ENCODE measurements at regions not wholly inside any gene's neighbourhood (a gene's known extent, or its start where the extent isn't known, plus 50 kb on each side); places are given as distances from the start of the nearest gene placed in this dataset.

GRCh38 chr13:62706048-62706447 lies 1290.4 kb upstream of the PCDH20 start:
- TF ChIP-seq RAD21 (IDR thresholded peaks at IDR 0.05; ENCODE audit: low read depth) (no peak), YY1 (IDR thresholded peaks at IDR 0.05; ENCODE audit: low read depth) (no peak), EP300 (IDR thresholded peaks at IDR 0.05; ENCODE audit: borderline replicate concordance) (no peak), TAF1 (IDR thresholded peaks at IDR 0.05; ENCODE audit: low read depth) (no peak), NFIC (IDR thresholded peaks at IDR 0.05) (no peak), TCF12 (IDR thresholded peaks at IDR 0.05; ENCODE audit: low read depth) (no peak), EGR1 (IDR thresholded peaks at IDR 0.05) (no peak), FOXM1 (IDR thresholded peaks at IDR 0.05; ENCODE audit: borderline replicate concordance, low read depth) (no peak), TEAD4 (IDR thresholded peaks at IDR 0.05) (no peak), USF1 (IDR thresholded peaks at IDR 0.05) (no peak), CEBPB (IDR thresholded peaks at IDR 0.05) (no peak), ZBTB7A (IDR thresholded peaks at IDR 0.05; ENCODE audit: low read depth) (no peak), CREB1 (IDR thresholded peaks at IDR 0.05; ENCODE audit: low read depth) (no peak)
- TF ChIP-seq, protein P1, sequence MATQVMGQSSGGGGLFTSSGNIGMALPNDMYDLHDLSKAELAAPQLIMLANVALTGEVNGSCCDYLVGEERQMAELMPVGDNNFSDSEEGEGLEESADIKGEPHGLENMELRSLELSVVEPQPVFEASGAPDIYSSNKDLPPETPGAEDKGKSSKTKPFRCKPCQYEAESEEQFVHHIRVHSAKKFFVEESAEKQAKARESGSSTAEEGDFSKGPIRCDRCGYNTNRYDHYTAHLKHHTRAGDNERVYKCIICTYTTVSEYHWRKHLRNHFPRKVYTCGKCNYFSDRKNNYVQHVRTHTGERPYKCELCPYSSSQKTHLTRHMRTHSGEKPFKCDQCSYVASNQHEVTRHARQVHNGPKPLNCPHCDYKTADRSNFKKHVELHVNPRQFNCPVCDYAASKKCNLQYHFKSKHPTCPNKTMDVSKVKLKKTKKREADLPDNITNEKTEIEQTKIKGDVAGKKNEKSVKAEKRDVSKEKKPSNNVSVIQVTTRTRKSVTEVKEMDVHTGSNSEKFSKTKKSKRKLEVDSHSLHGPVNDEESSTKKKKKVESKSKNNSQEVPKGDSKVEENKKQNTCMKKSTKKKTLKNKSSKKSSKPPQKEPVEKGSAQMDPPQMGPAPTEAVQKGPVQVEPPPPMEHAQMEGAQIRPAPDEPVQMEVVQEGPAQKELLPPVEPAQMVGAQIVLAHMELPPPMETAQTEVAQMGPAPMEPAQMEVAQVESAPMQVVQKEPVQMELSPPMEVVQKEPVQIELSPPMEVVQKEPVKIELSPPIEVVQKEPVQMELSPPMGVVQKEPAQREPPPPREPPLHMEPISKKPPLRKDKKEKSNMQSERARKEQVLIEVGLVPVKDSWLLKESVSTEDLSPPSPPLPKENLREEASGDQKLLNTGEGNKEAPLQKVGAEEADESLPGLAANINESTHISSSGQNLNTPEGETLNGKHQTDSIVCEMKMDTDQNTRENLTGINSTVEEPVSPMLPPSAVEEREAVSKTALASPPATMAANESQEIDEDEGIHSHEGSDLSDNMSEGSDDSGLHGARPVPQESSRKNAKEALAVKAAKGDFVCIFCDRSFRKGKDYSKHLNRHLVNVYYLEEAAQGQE (IDR thresholded peaks at IDR 0.05; ENCODE audit: low read depth), result no peak
